ENCODE measurements at regions not wholly inside any gene's neighbourhood (a gene's known extent, or its start where the extent isn't known, plus 50 kb on each side); places are given as distances from the start of the nearest gene placed in this dataset.

- CTCF ChIA-PET: no interaction called here
- no peaks in the 10 kb centered on the region for H3K27me3 ChIP-seq (ENCODE audit: control insufficient read depth, insufficient read depth, low read length)
- no peak for TF ChIP-seq CTCF (IDR thresholded peaks at IDR 0.05; ENCODE audit: low read depth, low read length)
- no peak overlapping the region for H3K4me3 ChIP-seq (ENCODE audit: low read depth, low read length)
- no peak for DNase-seq (ENCODE audit: low read depth, low spot score)
- H3K9me3 ChIP-seq (ENCODE audit: control insufficient read depth, insufficient read depth, low read length): no peaks in the 10 kb centered on the region
- POLR2A ChIA-PET: no interaction called here
- H3K27ac ChIP-seq (ENCODE audit: low read depth, low read length): no peak overlapping the region
Measured at GRCh38 chr5:57613741-57614140, 131.1 kb upstream of the ACTBL2 start.

GRCh38 chr5:57611177-57611576, 128.6 kb upstream of the ACTBL2 start:
- no peak for DNase-seq (ENCODE audit: low read depth, low spot score)
- H3K9me3 ChIP-seq (ENCODE audit: control insufficient read depth, insufficient read depth, low read length): no peaks in the 10 kb centered on the region
- H3K27ac ChIP-seq (ENCODE audit: low read depth, low read length): no peak overlapping the region
- no peaks in the 10 kb centered on the region for H3K27me3 ChIP-seq (ENCODE audit: control insufficient read depth, insufficient read depth, low read length)
- POLR2A ChIA-PET: no interaction called here
- CTCF ChIA-PET: interaction anchor here (1.1 kb wide), 1 partner anchor 168 kb away, joined by 3 read pairs; no protein-coding TSS in a partner anchor
- no peak for TF ChIP-seq CTCF (IDR thresholded peaks at IDR 0.05; ENCODE audit: low read depth, low read length)
- H3K4me3 ChIP-seq (ENCODE audit: low read depth, low read length): no peak overlapping the region

GRCh38 chr5:57608542-57608941, 125.9 kb upstream of the ACTBL2 start:
- no peaks in the 10 kb centered on the region for H3K9me3 ChIP-seq (ENCODE audit: control insufficient read depth, insufficient read depth, low read length)
- DNase-seq (ENCODE audit: low read depth, low spot score): no peak
- no peaks in the 10 kb centered on the region for H3K27me3 ChIP-seq (ENCODE audit: control insufficient read depth, insufficient read depth, low read length)
- no peak for TF ChIP-seq CTCF (IDR thresholded peaks at IDR 0.05; ENCODE audit: low read depth, low read length)
- no peak overlapping the region for H3K4me3 ChIP-seq (ENCODE audit: low read depth, low read length)
- ChIA-PET POLR2A (no interaction called here), CTCF (no interaction called here)
- no peak overlapping the region for H3K27ac ChIP-seq (ENCODE audit: low read depth, low read length)

- Histone ChIP-seq H3K4me3 (ENCODE audit: low read depth, low read length) (no peak overlapping the region), H3K27me3 (ENCODE audit: control insufficient read depth, insufficient read depth, low read length) (no peaks in the 10 kb centered on the region), H3K9me3 (ENCODE audit: control insufficient read depth, insufficient read depth, low read length) (no peaks in the 10 kb centered on the region; the same call in 1 of the 2 replicates), H3K27ac (ENCODE audit: low read depth, low read length) (no peak overlapping the region)
- POLR2A ChIA-PET: no interaction called here
- CTCF ChIA-PET: interaction anchor here (1.3 kb wide), 1 partner anchor 304 kb away, joined by 4 read pairs; no protein-coding TSS in a partner anchor
- TF ChIP-seq CTCF (IDR thresholded peaks at IDR 0.05; ENCODE audit: low read depth, low read length): no peak
- no peak for DNase-seq (ENCODE audit: low read depth, low spot score)
Measured at GRCh38 chr5:57601996-57602395, 119.4 kb upstream of the ACTBL2 start.

GRCh38 chr5:57600321-57600720, 117.7 kb upstream of the ACTBL2 start:
- ChIA-PET CTCF (no interaction called here), POLR2A (no interaction called here)
- DNase-seq (ENCODE audit: low read depth, low spot score): no peak
- Histone ChIP-seq H3K27ac (ENCODE audit: low read depth, low read length) (no peak overlapping the region), H3K27me3 (ENCODE audit: control insufficient read depth, insufficient read depth, low read length) (no peaks in the 10 kb centered on the region), H3K9me3 (ENCODE audit: control insufficient read depth, insufficient read depth, low read length) (no peaks in the 10 kb centered on the region; the same call in 1 of the 2 replicates), H3K4me3 (ENCODE audit: low read depth, low read length) (no peak overlapping the region)
- no peak for TF ChIP-seq CTCF (IDR thresholded peaks at IDR 0.05; ENCODE audit: low read depth, low read length)
